Activated CD4-positive, alpha-beta T cell treated with anti-CD3 and anti-CD28 coated beads, Interleukin-2, amount 10 ng/mL, durations not matched to agents 7 days and 5 days (primary cell): ENCODE measurements at regions not wholly inside any gene's neighbourhood (a gene's known extent, or its start where the extent isn't known, plus 50 kb on each side); places are given as distances from the start of the nearest gene placed in this dataset.
"Not testable (repeated sequence)": the region's sequence is repeated elsewhere in the genome, so short reads cannot be mapped to it uniquely, and the experiment has no call there.

Experiments used
- CTCF ChIA-PET: fragments of 350-600 bp; sonication (Branson Sonifier 250); formaldehyde crosslinking; loops from one replicate; lab custom pipeline; 2021; ENCODE audit warnings: antibody characterized with exemption; lab: Charles Lee
- POLR2A ChIA-PET: fragments of 350-600 bp; sonication (Branson Sonifier 250); formaldehyde crosslinking; loops from one replicate; lab custom pipeline; 2021; ENCODE audit warnings: antibody characterized with exemption; lab: Charles Lee
- DNase-seq: peaks from one replicate; pipeline ENCODE4 v3.0.0-alpha.2; 2020
- H3K27ac Mint-ChIP-seq: one replicate; pipeline ENCODE4 v1.8.0; 2021; ENCODE audit warnings: mild to moderate bottlenecking, moderate library complexity, mixed read lengths
- H3K27me3 Mint-ChIP-seq: one replicate; pipeline ENCODE4 v1.8.0; 2021; ENCODE audit warnings: mixed read lengths
- H3K36me3 Mint-ChIP-seq: one replicate; pipeline ENCODE4 v1.8.0; 2021; ENCODE audit warnings: low read depth, mixed read lengths
- H3K4me1 Mint-ChIP-seq: one replicate; pipeline ENCODE4 v1.8.0; 2021; ENCODE audit warnings: mixed read lengths
- H3K4me3 Mint-ChIP-seq: one replicate; pipeline ENCODE4 v1.8.0; 2021; ENCODE audit warnings: mild to moderate bottlenecking, moderate library complexity, mixed read lengths
- H3K9me3 Mint-ChIP-seq: one replicate; pipeline ENCODE4 v1.8.0; 2021; ENCODE audit warnings: mixed read lengths

DNA sequence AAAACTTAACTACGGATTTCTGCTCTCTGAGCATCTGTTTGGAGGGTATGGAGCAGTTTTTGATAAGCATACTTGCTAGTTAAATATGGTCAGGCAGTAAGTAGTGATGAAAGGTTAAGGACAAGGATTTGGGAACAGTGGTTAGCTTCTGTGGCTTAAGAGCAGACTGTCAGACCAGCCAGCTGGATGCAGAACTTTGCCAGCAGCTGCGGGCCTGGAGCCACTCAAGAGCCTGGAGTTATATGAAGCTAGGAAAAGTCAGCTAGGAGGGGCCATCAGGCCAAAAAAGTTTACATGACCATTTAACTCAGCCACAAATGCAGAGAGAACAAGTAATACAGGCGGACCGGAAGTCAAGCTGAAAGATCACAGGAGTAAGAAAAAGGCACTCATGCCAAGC is 1817.7 kb downstream of the LRRC4C start:
- no peaks in the 10 kb centered on the region for H3K4me1 Mint-ChIP-seq
- CTCF ChIA-PET = no interaction called here
- POLR2A ChIA-PET = no interaction called here
- DNase-seq = no peak
- no peak overlapping the region for H3K27ac Mint-ChIP-seq
- no peak overlapping the region for H3K4me3 Mint-ChIP-seq
- no peaks in the 10 kb centered on the region for H3K27me3 Mint-ChIP-seq
- H3K9me3 Mint-ChIP-seq = peaks cover 13% of the 10 kb centered on the region
- no peaks in the 10 kb centered on the region for H3K36me3 Mint-ChIP-seq

DNA sequence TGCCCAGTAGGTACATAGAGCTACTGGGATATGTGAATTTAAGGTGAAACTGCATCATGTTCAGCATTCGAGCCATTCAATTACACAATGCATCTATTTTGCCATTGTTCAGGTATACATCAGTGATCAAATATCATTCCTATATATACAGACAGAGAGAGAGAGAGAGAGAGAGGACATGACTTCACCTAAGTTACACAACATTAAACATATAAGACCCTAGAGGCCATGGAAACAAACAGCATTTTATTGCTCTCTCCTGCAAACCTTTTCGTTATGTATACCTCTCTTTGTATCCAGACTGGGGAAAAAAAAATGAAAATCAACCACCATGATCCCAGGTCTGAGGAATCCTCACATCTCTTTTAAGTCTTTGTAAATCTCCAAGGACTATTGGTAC is 1829.1 kb downstream of the LRRC4C start:
- DNase-seq = no peak
- POLR2A ChIA-PET = no interaction called here
- H3K27me3 Mint-ChIP-seq = no peaks in the 10 kb centered on the region
- H3K9me3 Mint-ChIP-seq = peaks cover 2% of the 10 kb centered on the region
- CTCF ChIA-PET = no interaction called here
- no peak overlapping the region for H3K27ac Mint-ChIP-seq
- H3K4me1 Mint-ChIP-seq = no peaks in the 10 kb centered on the region
- no peaks in the 10 kb centered on the region for H3K36me3 Mint-ChIP-seq
- H3K4me3 Mint-ChIP-seq = no peak overlapping the region

DNA sequence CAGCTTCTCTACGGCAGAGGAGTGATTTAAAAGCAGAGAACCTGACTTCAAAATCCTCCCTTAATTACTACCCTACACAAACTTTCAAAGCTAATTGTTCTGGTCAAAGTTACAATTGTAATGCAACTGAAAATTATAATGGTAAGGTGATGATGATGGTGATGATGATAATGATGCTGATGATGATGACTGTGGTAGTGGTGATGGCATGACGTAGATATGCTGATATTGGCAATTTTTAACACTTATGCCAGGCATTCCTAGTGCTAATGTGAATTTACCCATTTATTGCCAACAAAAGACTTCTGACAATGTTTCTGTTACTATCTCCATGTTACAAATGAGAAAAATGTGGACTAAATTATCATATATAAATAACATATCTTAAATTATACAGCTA is 1831.1 kb downstream of the LRRC4C start:
- H3K27me3 Mint-ChIP-seq = no peaks in the 10 kb centered on the region
- H3K27ac Mint-ChIP-seq = no peak overlapping the region
- no peaks in the 10 kb centered on the region for H3K36me3 Mint-ChIP-seq
- CTCF ChIA-PET = interaction anchor here (0.8 kb wide), 1 partner anchor 18 kb away, joined by 4 read pairs; no protein-coding TSS in a partner anchor
- peaks cover 2% of the 10 kb centered on the region for H3K9me3 Mint-ChIP-seq
- no peak for DNase-seq
- POLR2A ChIA-PET = no interaction called here
- H3K4me1 Mint-ChIP-seq = no peaks in the 10 kb centered on the region
- H3K4me3 Mint-ChIP-seq = no peak overlapping the region

DNA sequence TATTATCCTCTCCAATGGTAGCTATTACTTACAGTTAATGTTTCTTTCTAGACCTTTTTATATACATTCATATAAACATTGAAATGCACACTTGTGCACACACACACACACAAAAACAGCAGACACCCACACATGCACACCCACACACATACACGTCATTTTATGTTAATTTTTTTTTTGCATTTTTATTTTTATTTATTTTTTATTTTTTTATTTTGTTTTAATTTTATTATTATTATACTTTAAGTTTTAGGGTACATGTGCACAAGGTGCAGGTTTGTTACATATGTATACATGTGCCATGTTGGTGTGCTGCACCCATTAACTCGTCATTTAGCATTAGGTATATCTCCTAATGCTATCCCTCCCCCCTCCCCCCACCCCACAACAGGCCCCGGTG is 1839.1 kb downstream of the LRRC4C start:
- POLR2A ChIA-PET = interaction anchor here (0.6 kb wide), 1 partner anchor 203 kb away, joined by 5 read pairs; no protein-coding TSS in a partner anchor
- H3K4me1 Mint-ChIP-seq, H3K27ac Mint-ChIP-seq, CTCF ChIA-PET, H3K9me3 Mint-ChIP-seq, H3K36me3 Mint-ChIP-seq, H3K4me3 Mint-ChIP-seq, DNase-seq, H3K27me3 Mint-ChIP-seq: not testable (repeated sequence)

DNA sequence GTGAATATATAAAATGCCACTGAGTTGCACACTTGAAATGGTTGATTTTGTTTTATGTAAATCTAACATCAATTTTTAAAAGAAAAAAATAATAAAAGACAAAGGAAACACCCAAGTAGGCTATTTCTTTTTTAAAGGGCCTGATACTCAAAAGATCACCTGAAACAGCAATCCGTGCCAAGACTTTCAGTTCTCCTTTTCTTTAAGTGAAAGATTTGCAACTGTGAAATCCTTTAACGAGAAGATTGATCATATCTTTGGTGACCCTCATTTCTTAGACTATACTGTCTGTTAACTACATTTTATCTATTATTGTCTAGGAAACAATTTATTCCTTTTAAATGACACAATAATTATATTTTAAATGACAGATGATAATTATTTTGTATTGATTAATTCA is 1841.5 kb downstream of the LRRC4C start:
- H3K9me3 Mint-ChIP-seq = peaks cover 9% of the 10 kb centered on the region

DNA sequence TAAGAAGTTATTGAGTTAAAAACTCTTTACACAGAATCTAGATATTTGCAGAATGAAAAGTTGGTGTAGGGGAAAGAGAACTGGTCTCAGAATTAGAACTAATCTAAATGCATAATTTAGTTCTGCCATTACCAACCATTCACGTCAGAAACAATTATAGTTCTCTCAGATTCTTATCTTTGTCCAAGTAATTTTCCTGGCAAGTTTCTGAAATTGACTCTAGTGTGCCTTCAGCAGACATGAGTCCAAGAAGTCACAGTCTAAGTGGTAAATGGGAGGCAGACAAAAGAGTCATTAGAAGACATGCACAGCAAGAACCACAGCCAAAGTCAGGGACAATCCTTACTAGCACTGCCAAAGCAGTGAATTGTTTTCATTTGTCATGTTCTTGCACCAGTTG is 1870.1 kb downstream of the LRRC4C start:
- ChIA-PET POLR2A (no interaction called here), CTCF (no interaction called here)
- H3K4me1 Mint-ChIP-seq = no peaks in the 10 kb centered on the region
- no peak overlapping the region for H3K4me3 Mint-ChIP-seq
- H3K27ac Mint-ChIP-seq = no peak overlapping the region
- peaks cover 3% of the 10 kb centered on the region for H3K9me3 Mint-ChIP-seq
- no peak for DNase-seq
- H3K27me3 Mint-ChIP-seq = no peaks in the 10 kb centered on the region
- H3K36me3 Mint-ChIP-seq = no peaks in the 10 kb centered on the region

More for the DNA sequence above, 1841.5 kb downstream of the LRRC4C start:
- no peaks in the 10 kb centered on the region for H3K36me3 Mint-ChIP-seq
- no peak overlapping the region for H3K4me3 Mint-ChIP-seq
- CTCF ChIA-PET = no interaction called here
- POLR2A ChIA-PET = no interaction called here
- H3K27me3 Mint-ChIP-seq = no peaks in the 10 kb centered on the region
- DNase-seq = no peak
- H3K4me1 Mint-ChIP-seq = no peaks in the 10 kb centered on the region
- no peak overlapping the region for H3K27ac Mint-ChIP-seq

DNA sequence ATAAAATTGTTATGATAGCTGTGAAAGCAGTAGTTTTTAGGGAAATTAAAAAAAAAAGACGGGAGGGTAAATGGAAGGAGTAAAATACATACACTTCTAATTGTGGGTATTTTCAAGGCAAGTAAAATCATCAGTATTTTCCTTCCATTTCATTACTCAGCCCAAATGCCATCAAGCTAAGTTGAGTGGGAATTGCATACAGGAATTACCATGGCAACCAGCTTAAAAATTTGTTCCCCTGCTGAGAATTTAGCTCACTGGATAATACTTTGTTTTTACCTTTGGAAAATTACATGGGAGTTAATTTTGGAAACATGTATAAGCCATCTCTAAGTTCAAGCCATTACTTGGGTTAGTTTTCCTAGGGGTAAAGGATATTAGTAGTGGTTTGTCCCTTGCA is 1873.4 kb downstream of the LRRC4C start:
- CTCF ChIA-PET = no interaction called here
- no peak overlapping the region for H3K4me3 Mint-ChIP-seq
- H3K36me3 Mint-ChIP-seq = no peaks in the 10 kb centered on the region
- no peak for DNase-seq
- POLR2A ChIA-PET = no interaction called here
- peaks cover 7% of the 10 kb centered on the region for H3K9me3 Mint-ChIP-seq
- no peaks in the 10 kb centered on the region for H3K4me1 Mint-ChIP-seq
- no peak overlapping the region for H3K27ac Mint-ChIP-seq
- H3K27me3 Mint-ChIP-seq = no peaks in the 10 kb centered on the region

DNA sequence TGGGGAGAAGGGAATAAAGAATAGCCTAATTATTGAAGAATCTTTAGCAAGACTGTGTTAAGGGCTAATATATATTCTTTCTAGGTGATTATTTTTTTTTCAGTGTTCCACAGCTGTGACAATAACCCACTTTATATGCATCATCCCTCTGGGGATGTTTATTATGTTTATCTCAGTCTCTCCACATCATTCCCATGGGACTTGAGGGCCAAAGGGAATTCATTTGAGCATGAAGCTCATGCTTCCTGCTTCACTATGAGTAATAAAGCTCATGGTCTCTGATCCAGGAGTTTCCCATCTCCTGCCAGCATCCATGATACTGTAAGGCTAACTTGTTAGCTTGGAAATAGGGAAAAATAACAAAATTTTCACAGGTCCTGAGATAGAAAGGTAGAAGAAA is 1888.4 kb downstream of the LRRC4C start:
- DNase-seq = no peak
- Mint-ChIP-seq H3K9me3 (peaks cover 4% of the 10 kb centered on the region), H3K36me3 (no peaks in the 10 kb centered on the region), H3K4me1 (no peaks in the 10 kb centered on the region), H3K27ac (no peak overlapping the region), H3K4me3 (no peak overlapping the region), H3K27me3 (no peaks in the 10 kb centered on the region)
- ChIA-PET CTCF (no interaction called here), POLR2A (no interaction called here)

DNA sequence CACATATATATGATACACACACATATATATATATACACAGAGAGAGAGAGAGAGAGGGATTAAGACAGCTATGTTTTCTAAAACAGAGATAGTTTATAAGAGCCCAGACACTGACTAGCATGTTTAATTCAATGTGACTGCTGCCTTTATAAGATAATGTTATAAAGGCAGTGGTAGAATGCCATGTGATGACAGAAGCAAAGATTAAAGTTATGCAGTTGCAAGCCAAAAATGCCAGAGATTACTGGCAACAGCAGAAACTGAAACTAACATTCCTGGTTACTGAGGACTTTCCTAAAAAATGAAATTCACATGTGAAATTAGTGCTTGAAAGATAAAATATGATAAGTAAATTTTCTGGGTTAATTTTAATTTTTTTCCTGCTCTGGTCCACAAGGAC is 1888.9 kb downstream of the LRRC4C start:
- POLR2A ChIA-PET = no interaction called here
- H3K36me3 Mint-ChIP-seq = no peaks in the 10 kb centered on the region
- peaks cover 7% of the 10 kb centered on the region for H3K9me3 Mint-ChIP-seq
- no peak for DNase-seq
- CTCF ChIA-PET = no interaction called here
- no peaks in the 10 kb centered on the region for H3K4me1 Mint-ChIP-seq
- no peaks in the 10 kb centered on the region for H3K27me3 Mint-ChIP-seq
- H3K27ac Mint-ChIP-seq = no peak overlapping the region
- H3K4me3 Mint-ChIP-seq = no peak overlapping the region

DNA sequence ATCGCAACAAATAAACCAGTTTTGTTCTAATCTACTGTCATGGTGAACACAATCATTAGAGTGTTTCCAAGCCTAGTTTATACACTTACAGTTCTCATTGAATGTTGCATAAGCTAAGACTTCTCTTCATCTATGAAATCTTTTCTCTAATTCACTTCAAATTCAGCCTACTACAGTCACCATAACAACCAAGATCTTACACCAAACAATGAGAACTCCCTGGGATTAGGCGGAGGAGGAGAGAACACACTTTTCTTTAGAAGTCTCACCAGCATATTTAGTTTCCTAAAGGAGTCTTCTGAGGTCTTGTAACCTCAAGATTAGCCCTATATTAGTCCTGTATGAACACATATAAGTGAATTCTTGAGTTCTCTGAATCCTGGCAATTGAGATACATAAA is 1889.7 kb downstream of the LRRC4C start:
- Mint-ChIP-seq H3K4me1 (no peaks in the 10 kb centered on the region), H3K9me3 (peaks cover 13% of the 10 kb centered on the region), H3K4me3 (no peak overlapping the region), H3K36me3 (no peaks in the 10 kb centered on the region), H3K27ac (no peak overlapping the region), H3K27me3 (no peaks in the 10 kb centered on the region)
- ChIA-PET POLR2A (no interaction called here), CTCF (no interaction called here)
- DNase-seq = no peak

DNA sequence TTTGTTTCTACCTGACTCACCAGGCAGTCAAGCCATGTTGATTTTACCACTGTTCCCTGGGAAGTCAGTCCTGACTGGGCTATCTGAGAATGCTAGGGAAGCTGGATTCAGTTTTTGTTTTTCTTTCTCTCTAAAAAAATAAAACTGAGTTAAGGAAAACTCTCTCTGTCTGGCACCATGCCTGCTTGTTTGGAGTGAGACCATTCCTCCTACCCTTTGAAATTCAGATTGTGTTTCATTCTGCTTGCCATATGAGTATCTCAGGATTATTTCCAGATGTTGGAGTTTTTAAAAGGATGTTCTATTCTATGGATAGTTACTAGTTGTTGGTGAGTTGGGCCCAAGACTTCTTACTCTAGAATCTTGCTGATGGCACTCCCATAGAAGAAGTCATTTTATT is 1917.0 kb downstream of the LRRC4C start:
- CTCF ChIA-PET = no interaction called here
- Mint-ChIP-seq H3K9me3 (peaks cover 12% of the 10 kb centered on the region), H3K36me3 (no peaks in the 10 kb centered on the region), H3K27me3 (no peaks in the 10 kb centered on the region), H3K27ac (no peak overlapping the region), H3K4me3 (no peak overlapping the region), H3K4me1 (no peaks in the 10 kb centered on the region)
- POLR2A ChIA-PET = no interaction called here
- DNase-seq = no peak

DNA sequence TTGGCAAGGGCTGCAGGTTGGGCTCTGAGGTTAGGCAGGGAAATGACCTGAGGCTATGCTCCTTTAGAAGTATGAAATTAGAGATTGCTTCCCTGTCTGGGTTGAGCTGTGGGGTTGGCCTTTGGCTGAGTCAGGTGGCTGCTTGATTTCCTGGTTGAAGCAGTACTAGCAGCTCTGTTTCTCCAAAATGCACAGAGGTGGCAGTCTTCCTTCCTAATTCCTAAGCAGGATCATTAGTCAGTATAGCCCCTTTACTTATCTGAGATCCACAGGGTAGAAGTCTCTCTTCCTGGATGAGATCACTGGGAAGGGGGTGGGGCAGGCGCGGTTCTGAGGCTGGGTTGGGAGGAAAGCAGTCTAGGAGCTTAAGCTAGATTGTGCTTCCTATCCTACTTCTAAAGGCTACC is 1917.5 kb downstream of the LRRC4C start:
- DNase-seq = no peak
- no peak overlapping the region for H3K4me3 Mint-ChIP-seq
- ChIA-PET POLR2A (no interaction called here), CTCF (no interaction called here)
- H3K4me1 Mint-ChIP-seq = no peaks in the 10 kb centered on the region
- no peaks in the 10 kb centered on the region for H3K27me3 Mint-ChIP-seq
- no peaks in the 10 kb centered on the region for H3K36me3 Mint-ChIP-seq
- peaks cover 12% of the 10 kb centered on the region for H3K9me3 Mint-ChIP-seq
- H3K27ac Mint-ChIP-seq = no peak overlapping the region

DNA sequence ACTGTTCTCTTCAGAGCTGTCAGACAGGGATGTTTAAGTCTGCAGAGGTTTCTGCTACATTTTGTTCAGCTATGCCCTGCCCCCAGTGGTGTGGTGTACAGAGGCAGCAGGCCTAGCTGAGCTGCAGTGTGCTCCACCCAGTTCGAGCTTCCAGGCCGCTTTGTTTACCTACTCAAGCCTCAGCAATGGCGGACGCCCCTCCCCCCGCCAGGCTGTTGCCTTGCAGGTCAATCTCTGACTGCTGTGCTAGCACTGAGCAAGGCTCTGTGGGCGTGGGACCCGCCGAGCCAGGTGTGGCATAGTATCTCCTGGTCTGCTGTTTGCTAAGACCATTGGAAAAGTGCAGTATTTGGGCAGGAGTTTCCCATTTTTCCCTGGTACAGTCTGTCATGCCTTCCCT is 1923.1 kb downstream of the LRRC4C start:
- H3K36me3 Mint-ChIP-seq, DNase-seq, H3K4me1 Mint-ChIP-seq, CTCF ChIA-PET, H3K4me3 Mint-ChIP-seq, H3K27me3 Mint-ChIP-seq, POLR2A ChIA-PET, H3K27ac Mint-ChIP-seq: not testable (repeated sequence)
- H3K9me3 Mint-ChIP-seq = peaks cover 27% of the 10 kb centered on the region
